ENCODE measurements at regions not wholly inside any gene's neighbourhood (a gene's known extent, or its start where the extent isn't known, plus 50 kb on each side); places are given as distances from the start of the nearest gene placed in this dataset.

- DNase-seq, result no peak
- ATAC-seq, result no peak
- intact Hi-C loops (cut with DNase I, micrococcal nuclease), result no loop called here
Observed at GRCh38 chr5:148937830-148938521, 111.6 kb downstream of the ADRB2 start.

GRCh38 chr5:148938522-148938882, 112.1 kb downstream of the ADRB2 start:
- intact Hi-C loops (cut with DNase I, micrococcal nuclease), result no loop called here
- no peak for ATAC-seq
- no peak for DNase-seq

GRCh38 chr5:148939676-148940075, 113.3 kb downstream of the ADRB2 start:
- intact Hi-C loops (cut with DNase I, micrococcal nuclease), result no loop called here
- ATAC-seq (peak; percentile 75), DNase-seq (no peak)

- no peak for DNase-seq
- no peak for ATAC-seq
- intact Hi-C loops (cut with DNase I, micrococcal nuclease), result no loop called here
Observed at GRCh38 chr5:148941810-148942209, 115.4 kb downstream of the ADRB2 start.

GRCh38 chr5:148949841-148950470, 112.9 kb downstream of the SH3TC2 start:
- DNase-seq, result peak in 1 of 2 donors; percentile 74
- no peak for ATAC-seq
- intact Hi-C loops (cut with DNase I, micrococcal nuclease), result no loop called here

- no peak for ATAC-seq
- intact Hi-C loops (cut with DNase I, micrococcal nuclease), result no loop called here
- no peak for DNase-seq
Observed at GRCh38 chr5:148950471-148950863, 112.4 kb downstream of the SH3TC2 start.

- no peak for ATAC-seq
- intact Hi-C loops (cut with DNase I, micrococcal nuclease), result no loop called here
- no peak for DNase-seq
Observed at GRCh38 chr5:148950892-148951291, 112.0 kb downstream of the SH3TC2 start.

- DNase-seq (no peak), ATAC-seq (no peak)
- intact Hi-C loops (cut with DNase I, micrococcal nuclease), result no loop called here
Observed at GRCh38 chr5:148951612-148952011, 111.2 kb downstream of the SH3TC2 start.

- intact Hi-C loops (cut with DNase I, micrococcal nuclease), result no loop called here
- DNase-seq, result no peak
Observed at GRCh38 chr5:148952097-148952867, 110.6 kb downstream of the SH3TC2 start.

GRCh38 chr5:148953711-148954110, 109.2 kb downstream of the SH3TC2 start:
- intact Hi-C loops (cut with DNase I, micrococcal nuclease), result no loop called here
- no peak for DNase-seq
- no peak for ATAC-seq

More at GRCh38 chr5:148952097-148952867, 110.6 kb downstream of the SH3TC2 start:
- ATAC-seq, result no peak

Measured in left colon (tissue), 2 donors.